Fibroblast of lung (primary cell): ENCODE measurements at regions not wholly inside any gene's neighbourhood (a gene's known extent, or its start where the extent isn't known, plus 50 kb on each side); places are given as distances from the start of the nearest gene placed in this dataset.

Source experiments
- DNase-seq, 2 donors: peaks; one replicate each; pipeline versions ENCODE4 v3.0.0 to v3.0.0-alpha.2; 2010; ENCODE audit warnings: low read depth in 2 of 2
- H2AFZ ChIP-seq: 2 replicates; pipeline ENCODE4 v1.5.1; 2012; ENCODE audit warnings: low read length, control low read depth, inconsistent platforms
- H3K27ac ChIP-seq: 2 replicates; pipeline ENCODE4 v1.5.1; 2011; ENCODE audit warnings: low read length, control low read depth; ENCODE audit not compliant: insufficient read depth
- H3K27me3 ChIP-seq: 2 replicates; pipeline ENCODE4 v1.5.1; 2011; ENCODE audit warnings: mild to moderate bottlenecking, low read length; ENCODE audit not compliant: control insufficient read depth, insufficient read depth
- H3K36me3 ChIP-seq: 2 replicates; pipeline ENCODE4 v1.5.1; 2011; ENCODE audit warnings: low read length; ENCODE audit not compliant: control insufficient read depth, insufficient read depth
- H3K4me1 ChIP-seq: 2 replicates; pipeline ENCODE4 v1.5.1; 2011; ENCODE audit warnings: low read length; ENCODE audit not compliant: control insufficient read depth, insufficient read depth; ENCODE audit errors: extremely low read depth
- H3K4me2 ChIP-seq: 2 replicates; pipeline ENCODE4 v1.5.1; 2011; ENCODE audit warnings: low read length, control low read depth; ENCODE audit not compliant: insufficient read depth; ENCODE audit errors: extremely low read depth
- H3K4me3 ChIP-seq, 4 experiments: fragments of 200-600 bp in 1 of 4; sonication (generic) in 1 of 4; replicated peaks in 1 of 4; 2 replicates each; pipeline ENCODE4 v1.5.1; 2011 to 2016; ENCODE audit warnings: low read length in 4 of 4, low read depth in 3 of 4, mild to moderate bottlenecking in 3 of 4, control low read depth in 2 of 4, inconsistent platforms in 1 of 4, mixed read lengths in 1 of 4; ENCODE audit not compliant: insufficient read depth in 1 of 4; ENCODE audit errors: control extremely low read depth in 1 of 4
- H3K79me2 ChIP-seq: 2 replicates; pipeline ENCODE4 v1.5.1; 2012; ENCODE audit warnings: mild to moderate bottlenecking, low read length, inconsistent platforms; ENCODE audit not compliant: control insufficient read depth, insufficient read depth
- H3K9ac ChIP-seq: 2 replicates; pipeline ENCODE4 v1.5.1; 2011; ENCODE audit warnings: mild to moderate bottlenecking, low read length, control low read depth; ENCODE audit not compliant: insufficient read depth
- H3K9me3 ChIP-seq: 2 replicates; pipeline ENCODE4 v1.5.1; 2012; ENCODE audit warnings: low read depth, low read length; ENCODE audit not compliant: control insufficient read depth, insufficient read depth
- H4K20me1 ChIP-seq: 2 replicates; pipeline ENCODE4 v1.5.1; 2011; ENCODE audit warnings: low read length; ENCODE audit not compliant: control insufficient read depth, insufficient read depth; ENCODE audit errors: extremely low read depth
- CTCF ChIP-seq, 2 donors: IDR thresholded peaks in 1 of 2; conservative IDR thresholded peaks in 1 of 2; 1 replicate in 1 of 2; 2 replicates in 1 of 2; pipeline ENCODE4 v1.5.1; 2011 to 2012; ENCODE audit warnings: low read length in 2 of 2, control low read depth in 1 of 2, inconsistent platforms in 1 of 2, low read depth in 1 of 2, mild to moderate bottlenecking in 1 of 2
- EZH2 ChIP-seq: IDR thresholded peaks from 2 replicates; pipeline ENCODE4 v1.5.1; 2012; ENCODE audit warnings: low read length, control low read depth, mild to moderate bottlenecking; ENCODE audit errors: missing control alignments

- Histone ChIP-seq H3K4me3 (no peak overlapping the region), H3K27me3 (no peaks in the 10 kb centered on the region), H3K4me2 (no peak overlapping the region), H3K79me2 (no peaks in the 10 kb centered on the region), H3K27ac (no peak overlapping the region), H3K4me1 (no peaks in the 10 kb centered on the region), H4K20me1 (no peaks in the 10 kb centered on the region), H3K36me3 (no peaks in the 10 kb centered on the region), H3K9me3 (no peaks in the 10 kb centered on the region), H2AFZ (no peak overlapping the region), H3K9ac (no peak overlapping the region)
- DNase-seq = no peak
- TF ChIP-seq CTCF (conservative IDR thresholded peaks at IDR 0.05 in 1 of 2, IDR thresholded peaks at IDR 0.05 in 1 of 2; ENCODE audit: low read depth in 1 of 2, low read length in 2 of 2) = no peak
- TF ChIP-seq EZH2 = no peak
Measured at GRCh38 chr17:45708707-45709290, 75.3 kb upstream of the CRHR1 start.

GRCh38 chr17:45709728-45710288, 74.3 kb upstream of the CRHR1 start:
- H3K27ac ChIP-seq = no peak overlapping the region
- H3K9ac ChIP-seq = no peak overlapping the region
- TF ChIP-seq CTCF (conservative IDR thresholded peaks at IDR 0.05 in 1 of 2, IDR thresholded peaks at IDR 0.05 in 1 of 2; ENCODE audit: low read depth in 1 of 2, low read length in 2 of 2) = no peak
- TF ChIP-seq EZH2 = no peak
- H3K4me1 ChIP-seq = no peaks in the 10 kb centered on the region
- no peak for DNase-seq
- H3K36me3 ChIP-seq = no peaks in the 10 kb centered on the region
- H3K9me3 ChIP-seq = no peaks in the 10 kb centered on the region
- H3K4me2 ChIP-seq = no peak overlapping the region
- H3K4me3 ChIP-seq = no peak overlapping the region
- H3K79me2 ChIP-seq = no peaks in the 10 kb centered on the region
- H2AFZ ChIP-seq = no peak overlapping the region
- no peaks in the 10 kb centered on the region for H4K20me1 ChIP-seq
- H3K27me3 ChIP-seq = peaks cover under 1% of the 10 kb centered on the region

- Histone ChIP-seq H3K4me1 (no peaks in the 10 kb centered on the region), H3K4me2 (no peak overlapping the region), H2AFZ (no peak overlapping the region), H3K4me3 (no peak overlapping the region), H3K9ac (no peak overlapping the region), H3K79me2 (no peaks in the 10 kb centered on the region), H4K20me1 (no peaks in the 10 kb centered on the region), H3K27ac (no peak overlapping the region), H3K27me3 (peaks cover 9% of the 10 kb centered on the region), H3K36me3 (no peaks in the 10 kb centered on the region), H3K9me3 (no peaks in the 10 kb centered on the region)
- TF ChIP-seq EZH2 (no peak), CTCF (conservative IDR thresholded peaks at IDR 0.05 in 1 of 2, IDR thresholded peaks at IDR 0.05 in 1 of 2; ENCODE audit: low read depth in 1 of 2, low read length in 2 of 2) (no peak)
- DNase-seq = no peak
Measured at GRCh38 chr17:45715787-45716186, 68.3 kb upstream of the CRHR1 start.
